Testis (tissue), 2 donors: ENCODE measurements at regions not wholly inside any gene's neighbourhood (a gene's known extent, or its start where the extent isn't known, plus 50 kb on each side); places are given as distances from the start of the nearest gene placed in this dataset.

Source experiments
- POLR2A ChIP-seq: fragments of 450-650 bp; IDR thresholded peaks from one replicate; pipeline ENCODE4 v1.6.1; 2017; ENCODE audit warnings: antibody characterized with exemption, mild to moderate bottlenecking, moderate library complexity
- TF ChIP-seq, protein P1 (sequence below), 3 experiments: fragments of 450-650 bp in 2 of 3; fragments of 200-600 bp in 1 of 3; sonication (generic) in 1 of 3; IDR thresholded peaks; one replicate each; pipeline ENCODE4 v1.5.1; 2016 to 2019; ENCODE audit warnings: antibody characterized with exemption in 3 of 3, mild to moderate bottlenecking in 2 of 3, moderate library complexity in 1 of 3

GRCh38 chr22:46073683-46074504, 76.4 kb upstream of the PPARA start:
- TF ChIP-seq, protein P1, sequence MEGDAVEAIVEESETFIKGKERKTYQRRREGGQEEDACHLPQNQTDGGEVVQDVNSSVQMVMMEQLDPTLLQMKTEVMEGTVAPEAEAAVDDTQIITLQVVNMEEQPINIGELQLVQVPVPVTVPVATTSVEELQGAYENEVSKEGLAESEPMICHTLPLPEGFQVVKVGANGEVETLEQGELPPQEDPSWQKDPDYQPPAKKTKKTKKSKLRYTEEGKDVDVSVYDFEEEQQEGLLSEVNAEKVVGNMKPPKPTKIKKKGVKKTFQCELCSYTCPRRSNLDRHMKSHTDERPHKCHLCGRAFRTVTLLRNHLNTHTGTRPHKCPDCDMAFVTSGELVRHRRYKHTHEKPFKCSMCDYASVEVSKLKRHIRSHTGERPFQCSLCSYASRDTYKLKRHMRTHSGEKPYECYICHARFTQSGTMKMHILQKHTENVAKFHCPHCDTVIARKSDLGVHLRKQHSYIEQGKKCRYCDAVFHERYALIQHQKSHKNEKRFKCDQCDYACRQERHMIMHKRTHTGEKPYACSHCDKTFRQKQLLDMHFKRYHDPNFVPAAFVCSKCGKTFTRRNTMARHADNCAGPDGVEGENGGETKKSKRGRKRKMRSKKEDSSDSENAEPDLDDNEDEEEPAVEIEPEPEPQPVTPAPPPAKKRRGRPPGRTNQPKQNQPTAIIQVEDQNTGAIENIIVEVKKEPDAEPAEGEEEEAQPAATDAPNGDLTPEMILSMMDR (IDR thresholded peaks at IDR 0.05) = no peak
- TF ChIP-seq POLR2A = no peak
